CMK (cell line): ENCODE measurements at regions not wholly inside any gene's neighbourhood (a gene's known extent, or its start where the extent isn't known, plus 50 kb on each side); places are given as distances from the start of the nearest gene placed in this dataset.
A peak's percentile ranks its signal among the peaks of the same experiment; 100 is the strongest.
"Not testable (repeated sequence)": the region's sequence is repeated elsewhere in the genome, so short reads cannot be mapped to it uniquely, and the experiment has no call there.

Source experiments
- DNase-seq: peaks from one replicate; pipeline ENCODE4 v3.0.0-alpha.2; 2010; ENCODE audit warnings: low read depth

- no peak for DNase-seq
Observed at GRCh38 chr9:71273613-71274012, 152.2 kb upstream of the TRPM3 start.

DNA sequence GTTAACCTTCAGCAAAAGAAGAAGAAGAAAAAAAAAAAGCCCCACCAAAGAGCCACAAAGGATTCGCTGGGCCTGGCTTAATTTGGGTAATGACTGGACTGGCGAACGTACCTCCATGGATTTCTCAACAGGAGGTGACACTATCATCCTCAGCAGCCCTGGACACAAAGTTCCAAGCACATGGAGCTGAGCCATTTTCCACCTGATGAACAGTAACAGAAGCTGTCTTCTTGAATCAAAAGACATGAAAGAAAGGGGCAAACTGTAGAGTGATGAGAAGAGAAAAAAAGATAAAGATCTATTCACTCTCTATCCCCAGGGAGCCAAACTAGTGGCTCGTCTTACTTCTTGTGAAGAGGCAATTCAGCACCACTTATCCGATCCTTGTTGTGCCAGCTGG, 150.2 kb upstream of the TRPM3 start:
- DNase-seq = no peak

GRCh38 chr9:71270554-71270953, 149.1 kb upstream of the TRPM3 start:
- DNase-seq = no peak

- DNase-seq = no peak
Observed at GRCh38 chr9:71269859-71270258, 148.4 kb upstream of the TRPM3 start.

DNA sequence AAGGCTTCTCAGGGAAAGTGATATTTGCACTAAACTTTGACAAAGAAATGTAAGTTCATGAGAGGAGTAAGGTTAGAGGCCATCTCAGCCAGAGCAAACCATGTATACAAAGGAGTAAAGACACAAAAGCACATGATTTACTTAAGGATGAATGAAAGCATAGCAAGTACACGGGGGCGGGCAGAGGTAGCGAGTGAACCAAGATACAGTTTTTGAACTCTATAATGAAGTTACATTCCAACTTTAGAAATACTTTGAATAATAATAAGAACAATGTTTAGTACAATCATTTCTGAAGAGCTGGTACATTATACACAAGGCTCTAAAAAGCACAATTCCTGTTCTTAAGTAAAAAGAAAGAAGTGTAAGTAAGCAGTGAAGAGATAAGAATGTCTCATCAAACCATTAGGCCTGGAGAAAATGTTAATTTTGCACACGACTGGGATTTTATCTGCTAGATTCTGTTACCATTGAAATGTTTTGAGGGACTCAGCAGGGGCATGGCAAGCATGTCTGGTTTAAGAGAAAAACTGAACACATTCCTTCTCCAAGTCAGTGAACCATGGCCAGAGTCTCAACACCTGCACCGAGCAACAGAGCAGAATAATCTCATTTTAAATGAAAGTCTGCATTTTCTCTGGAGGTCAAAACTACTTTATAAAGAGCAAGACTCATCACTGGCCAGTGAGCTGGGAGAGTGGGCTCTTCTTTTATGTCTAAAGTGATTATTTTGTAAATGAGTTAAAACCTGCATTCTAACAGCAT, 147.6 kb upstream of the TRPM3 start:
- no peak for DNase-seq

DNA sequence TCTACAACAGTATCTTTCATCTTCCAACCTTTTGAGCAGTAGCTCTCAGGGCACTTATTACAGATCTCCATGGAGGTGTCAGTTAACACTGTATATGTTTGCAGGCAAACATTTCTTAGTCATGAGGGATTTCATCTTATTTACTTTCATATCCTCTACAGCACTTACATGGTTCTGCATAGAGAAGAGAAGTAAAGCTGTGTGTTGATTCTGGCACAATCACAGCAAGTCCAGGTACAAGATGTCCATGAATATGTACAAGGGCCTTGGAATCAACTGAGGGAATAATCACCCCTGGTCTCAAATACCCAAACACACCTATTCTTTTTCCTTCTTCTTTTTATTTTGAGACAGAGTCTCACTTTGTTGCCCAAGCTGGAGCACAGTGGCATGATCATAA, 142.0 kb upstream of the TRPM3 start:
- no peak for DNase-seq

GRCh38 chr9:71260419-71260818, 139.0 kb upstream of the TRPM3 start:
- DNase-seq = not testable (repeated sequence)

DNA sequence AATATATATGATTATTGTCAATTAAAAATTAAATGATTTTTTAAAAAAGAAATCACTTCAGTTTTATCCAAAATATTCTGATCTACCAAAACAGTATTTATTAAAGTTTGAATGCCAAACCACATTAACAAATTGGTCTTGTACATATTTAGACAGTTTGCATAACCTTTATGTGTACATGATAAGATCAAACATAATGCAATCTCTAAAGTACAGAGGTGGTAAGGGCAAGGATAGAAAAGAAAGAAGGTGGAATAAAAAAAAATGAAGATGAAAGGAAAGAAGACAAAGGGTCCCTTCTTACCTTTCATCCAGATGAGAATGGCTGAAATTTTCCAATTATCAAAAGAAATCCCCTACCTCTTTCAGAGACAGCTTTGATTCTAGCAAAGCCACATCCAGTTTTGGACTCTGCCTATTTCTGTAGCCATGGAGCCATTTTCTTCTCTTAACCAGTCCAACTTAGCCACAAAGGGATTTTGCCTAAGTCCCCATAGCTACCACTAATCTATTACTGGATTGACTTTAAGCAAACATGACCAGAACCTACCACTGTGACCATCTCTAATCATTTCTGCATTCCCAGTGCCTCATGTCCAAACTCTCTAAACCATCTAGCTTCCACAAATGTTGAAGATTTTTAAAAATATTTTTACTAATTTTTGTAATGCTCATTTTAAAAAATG, 133.3 kb upstream of the TRPM3 start:
- DNase-seq = no peak

GRCh38 chr9:71253011-71253410, 131.6 kb upstream of the TRPM3 start:
- no peak for DNase-seq

DNA sequence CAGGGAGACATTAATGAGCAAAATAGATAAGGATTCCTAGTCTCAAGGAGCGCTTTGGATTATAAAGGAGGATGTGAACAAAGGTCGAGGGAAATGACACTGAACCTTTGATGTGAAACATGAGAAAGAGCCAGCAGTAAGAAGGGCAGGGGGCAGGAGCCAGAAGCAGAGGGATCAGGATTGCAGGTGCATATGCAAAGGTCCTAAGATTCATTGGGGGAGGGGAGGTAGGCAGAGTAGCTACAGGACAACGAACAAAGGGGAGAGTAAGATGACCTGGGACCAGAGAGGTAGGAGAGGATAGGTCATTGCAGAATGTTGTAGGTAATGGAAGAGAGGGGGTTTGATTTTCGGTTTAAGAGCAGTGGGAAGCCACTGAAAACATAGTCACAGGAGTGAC, 129.2 kb upstream of the TRPM3 start:
- no peak for DNase-seq

DNA sequence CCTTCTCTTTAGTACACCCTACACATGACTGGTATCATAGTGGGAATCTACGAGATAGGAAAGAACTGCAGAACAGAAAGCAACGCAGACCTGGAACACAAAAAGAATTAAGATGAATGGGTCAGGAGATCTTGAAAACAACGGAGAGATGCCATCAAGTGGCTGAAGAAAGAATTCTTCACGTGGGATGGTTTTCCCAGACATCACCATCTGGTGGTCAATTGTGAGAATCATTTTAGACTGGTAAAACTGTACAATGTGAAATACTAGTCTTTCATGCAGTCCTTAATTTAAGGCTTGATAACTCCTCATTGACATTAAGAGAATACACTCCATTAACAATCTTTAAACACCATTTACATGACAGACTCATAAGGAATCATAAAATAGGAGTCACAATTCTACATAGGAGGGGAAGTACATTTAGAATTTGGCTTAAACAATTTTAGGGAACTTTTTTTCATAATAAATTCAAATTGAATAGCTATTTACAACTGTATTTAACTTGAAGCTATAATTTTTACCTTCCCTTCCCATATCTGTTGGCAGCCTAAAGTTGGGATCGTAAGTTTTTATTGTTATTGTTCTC, 128.4 kb upstream of the TRPM3 start:
- DNase-seq = peak; percentile 1

GRCh38 chr9:71245651-71246050, 124.2 kb upstream of the TRPM3 start:
- no peak for DNase-seq

DNA sequence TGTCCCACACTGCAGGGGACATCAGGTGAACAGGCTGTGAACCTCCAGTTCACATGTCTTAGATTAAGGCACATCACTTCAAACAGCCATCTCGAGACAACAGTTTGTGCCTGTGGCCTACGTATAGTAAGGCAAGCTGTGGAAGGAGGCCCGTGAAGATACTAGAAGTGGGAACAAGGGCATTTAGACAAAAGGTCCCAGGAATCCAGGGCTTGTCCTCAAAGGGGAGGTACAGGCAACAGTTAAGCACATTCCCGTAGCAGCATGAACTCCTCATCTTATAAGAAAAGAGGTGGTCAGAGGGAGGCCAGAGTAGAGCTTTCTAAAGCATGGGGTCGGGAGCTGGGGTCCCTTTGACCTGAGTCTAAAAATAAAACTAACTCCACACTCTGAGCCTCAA, 122.5 kb upstream of the TRPM3 start:
- DNase-seq = no peak

DNA sequence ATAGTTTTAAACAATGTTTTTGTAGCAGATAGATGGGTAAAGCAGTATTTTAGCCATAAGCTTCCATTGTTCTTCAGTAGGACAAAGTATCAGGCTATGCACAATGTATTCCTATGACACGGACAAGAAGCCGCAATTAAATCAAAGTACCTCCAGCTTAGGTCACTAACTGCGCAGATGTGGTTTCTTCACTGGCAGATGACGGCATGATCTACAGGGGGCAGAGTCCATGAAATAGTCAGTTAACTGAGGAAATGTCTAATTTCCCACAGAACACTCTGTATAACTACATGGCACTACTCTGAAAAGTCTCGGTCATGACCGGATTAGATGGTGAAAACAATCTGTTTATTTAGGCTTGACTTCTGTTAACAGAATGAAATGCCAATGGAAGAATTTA, 120.7 kb upstream of the TRPM3 start:
- no peak for DNase-seq

- no peak for DNase-seq
Observed at GRCh38 chr9:71237051-71237450, 115.6 kb upstream of the TRPM3 start.

DNA sequence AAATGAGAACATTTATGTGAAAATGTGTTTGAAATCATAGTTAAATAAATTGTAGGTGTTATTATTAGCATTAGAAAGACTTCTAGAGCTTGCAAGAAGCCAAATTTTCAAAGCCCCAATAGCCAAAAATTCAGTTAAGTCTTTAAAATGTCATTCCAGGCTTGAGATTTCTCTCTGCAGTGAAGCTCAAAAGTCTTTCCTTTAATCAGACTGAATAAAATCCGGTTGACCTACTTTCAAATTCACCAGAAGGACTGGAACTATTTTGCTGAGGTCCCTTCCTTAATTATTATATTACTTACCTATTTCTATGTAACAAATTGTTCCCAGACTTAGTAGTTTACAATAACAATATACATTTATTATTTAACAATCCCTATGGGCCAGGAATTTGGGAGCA, 112.2 kb upstream of the TRPM3 start:
- DNase-seq = no peak

- no peak for DNase-seq
Observed at GRCh38 chr9:71223953-71224538, 102.6 kb upstream of the TRPM3 start.

- no peak for DNase-seq
Observed at GRCh38 chr9:71218774-71219173, 97.4 kb upstream of the TRPM3 start.

- no peak for DNase-seq
Observed at GRCh38 chr9:71213633-71214032, 92.2 kb upstream of the TRPM3 start.

GRCh38 chr9:71210326-71210725, 88.9 kb upstream of the TRPM3 start:
- no peak for DNase-seq

DNA sequence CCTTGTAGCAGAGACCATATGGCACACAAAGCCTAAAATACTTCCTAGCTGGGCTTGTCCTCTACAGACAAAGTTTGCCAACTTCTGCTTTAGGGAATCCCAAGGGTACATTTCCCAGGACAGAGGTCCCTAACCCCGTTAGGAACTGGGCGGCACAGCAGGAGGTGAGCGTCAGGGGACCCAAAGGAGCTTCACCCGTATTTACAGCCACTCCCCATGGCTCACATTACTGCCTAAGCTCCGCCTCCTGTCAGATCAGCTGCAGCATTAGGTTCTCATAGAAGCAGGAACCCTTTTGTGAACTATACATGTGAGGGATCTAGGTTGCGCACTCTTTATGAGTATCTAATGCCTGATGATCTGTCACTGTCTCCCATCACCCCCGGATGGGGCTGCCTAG, 88.5 kb upstream of the TRPM3 start:
- no peak for DNase-seq

- no peak for DNase-seq
Observed at GRCh38 chr9:71202931-71203330, 81.5 kb upstream of the TRPM3 start.

- DNase-seq = no peak
Observed at GRCh38 chr9:71191708-71192107, 70.3 kb upstream of the TRPM3 start.
